ENCODE measurements at regions not wholly inside any gene's neighbourhood (a gene's known extent, or its start where the extent isn't known, plus 50 kb on each side); places are given as distances from the start of the nearest gene placed in this dataset.

- Mint-ChIP-seq H3K9me3 (ENCODE audit: unreplicated experiment) (no peaks in the 10 kb centered on the region), H3K4me3 (ENCODE audit: unreplicated experiment) (no peak overlapping the region), H3K27ac (ENCODE audit: unreplicated experiment) (no peak overlapping the region), H3K4me1 (ENCODE audit: unreplicated experiment) (no peaks in the 10 kb centered on the region), H3K36me3 (ENCODE audit: unreplicated experiment) (no peaks in the 10 kb centered on the region), H3K27me3 (ENCODE audit: unreplicated experiment) (peaks cover 2% of the 10 kb centered on the region)
- no peak for DNase-seq (ENCODE audit: extremely low spot score, unreplicated experiment)
- TF ChIP-seq CTCF (IDR thresholded peaks at IDR 0.05) = no peak
These were observed 134.5 kb downstream of the CNTN3 start for GRCh38 chr3:74479915-74480314.

GRCh38 chr3:74470313-74470712, 144.1 kb downstream of the CNTN3 start:
- no peak overlapping the region for H3K27ac Mint-ChIP-seq (ENCODE audit: unreplicated experiment)
- H3K36me3 Mint-ChIP-seq (ENCODE audit: unreplicated experiment) = no peaks in the 10 kb centered on the region
- H3K4me3 Mint-ChIP-seq (ENCODE audit: unreplicated experiment) = no peak overlapping the region
- no peaks in the 10 kb centered on the region for H3K9me3 Mint-ChIP-seq (ENCODE audit: unreplicated experiment)
- peaks cover 5% of the 10 kb centered on the region for H3K4me1 Mint-ChIP-seq (ENCODE audit: unreplicated experiment)
- TF ChIP-seq CTCF (IDR thresholded peaks at IDR 0.05) = no peak
- no peak for DNase-seq (ENCODE audit: extremely low spot score, unreplicated experiment)
- no peaks in the 10 kb centered on the region for H3K27me3 Mint-ChIP-seq (ENCODE audit: unreplicated experiment)

GRCh38 chr3:74469713-74470112, 144.7 kb downstream of the CNTN3 start:
- no peaks in the 10 kb centered on the region for H3K36me3 Mint-ChIP-seq (ENCODE audit: unreplicated experiment)
- no peak for DNase-seq (ENCODE audit: extremely low spot score, unreplicated experiment)
- H3K9me3 Mint-ChIP-seq (ENCODE audit: unreplicated experiment) = no peaks in the 10 kb centered on the region
- H3K4me3 Mint-ChIP-seq (ENCODE audit: unreplicated experiment) = no peak overlapping the region
- TF ChIP-seq CTCF (IDR thresholded peaks at IDR 0.05) = no peak
- H3K27me3 Mint-ChIP-seq (ENCODE audit: unreplicated experiment) = no peaks in the 10 kb centered on the region
- H3K27ac Mint-ChIP-seq (ENCODE audit: unreplicated experiment) = no peak overlapping the region
- H3K4me1 Mint-ChIP-seq (ENCODE audit: unreplicated experiment) = peaks cover 5% of the 10 kb centered on the region

GRCh38 chr3:74469151-74469550, 145.3 kb downstream of the CNTN3 start:
- Mint-ChIP-seq H3K36me3 (ENCODE audit: unreplicated experiment) (no peaks in the 10 kb centered on the region), H3K4me3 (ENCODE audit: unreplicated experiment) (no peak overlapping the region), H3K9me3 (ENCODE audit: unreplicated experiment) (no peaks in the 10 kb centered on the region), H3K27ac (ENCODE audit: unreplicated experiment) (no peak overlapping the region), H3K27me3 (ENCODE audit: unreplicated experiment) (no peaks in the 10 kb centered on the region), H3K4me1 (ENCODE audit: unreplicated experiment) (peaks cover 5% of the 10 kb centered on the region)
- no peak for TF ChIP-seq CTCF (IDR thresholded peaks at IDR 0.05)
- no peak for DNase-seq (ENCODE audit: extremely low spot score, unreplicated experiment)

GRCh38 chr3:74465715-74466410, 148.6 kb downstream of the CNTN3 start:
- Mint-ChIP-seq H3K27me3 (ENCODE audit: unreplicated experiment) (no peaks in the 10 kb centered on the region), H3K4me3 (ENCODE audit: unreplicated experiment) (no peak overlapping the region), H3K4me1 (ENCODE audit: unreplicated experiment) (peaks cover 5% of the 10 kb centered on the region), H3K27ac (ENCODE audit: unreplicated experiment) (no peak overlapping the region), H3K9me3 (ENCODE audit: unreplicated experiment) (no peaks in the 10 kb centered on the region), H3K36me3 (ENCODE audit: unreplicated experiment) (no peaks in the 10 kb centered on the region)
- no peak for DNase-seq (ENCODE audit: extremely low spot score, unreplicated experiment)
- TF ChIP-seq CTCF (IDR thresholded peaks at IDR 0.05) = no peak

All from osteocyte (in vitro differentiated cells).